Upper lobe of left lung (tissue), 6 donors: ENCODE measurements at regions not wholly inside any gene's neighbourhood (a gene's known extent, or its start where the extent isn't known, plus 50 kb on each side); places are given as distances from the start of the nearest gene placed in this dataset.

ENCODE experiments used
- ATAC-seq, 2 donors: fragments of 200-7000 bp; cut with Tn5 transposase; one replicate each; pipeline ENCODE4 v1.9.1; 2022; ENCODE audit warnings: mild to moderate bottlenecking in 2 of 2, moderate library complexity in 2 of 2; ENCODE audit not compliant: low FRiP score in 2 of 2
- DNase-seq, 2 donors: peaks; one replicate each; pipeline ENCODE4 v3.0.0-alpha.2; 2019 to 2020
- H3K27ac ChIP-seq, 4 donors: fragments of 200-600 bp; sonication (generic); one replicate each; pipeline ENCODE4 v1.5.1; 2016 to 2019
- H3K27me3 ChIP-seq, 4 donors: fragments of 200-600 bp; sonication (generic); one replicate each; pipeline ENCODE4 v1.5.1; 2017 to 2019
- H3K36me3 ChIP-seq, 4 donors: fragments of 200-600 bp; sonication (generic); one replicate each; pipeline ENCODE4 v1.5.1; 2016 to 2019
- H3K4me1 ChIP-seq, 4 donors: fragments of 200-600 bp; sonication (generic); one replicate each; pipeline ENCODE4 v1.5.1; 2018 to 2019
- H3K4me3 ChIP-seq, 4 donors: fragments of 200-600 bp; sonication (generic); one replicate each; pipeline ENCODE4 v1.5.1; 2017 to 2019; ENCODE audit warnings: mild to moderate bottlenecking in 2 of 4, moderate library complexity in 1 of 4
- H3K9me3 ChIP-seq, 4 donors: fragments of 200-600 bp; sonication (generic); one replicate each; pipeline ENCODE4 v1.5.1; 2018 to 2019
- CTCF ChIP-seq, 6 experiments: fragments of 450-650 bp in 4 of 6; fragments of 200-600 bp in 2 of 6; sonication (generic) in 2 of 6; IDR thresholded peaks; one replicate each; pipeline ENCODE4 v1.5.1; 2016 to 2019; ENCODE audit warnings: antibody characterized with exemption in 6 of 6
- EP300 ChIP-seq, 4 donors: sonication (generic); formaldehyde crosslinking; IDR thresholded peaks; one replicate each; pipeline ENCODE4 v1.5.1; 2017; ENCODE audit warnings: antibody characterized with exemption in 4 of 4, control low read depth in 2 of 4
- POLR2A ChIP-seq, 4 donors: fragments of 450-650 bp; IDR thresholded peaks; one replicate each; pipeline ENCODE4 v1.5.1; 2016 to 2017; ENCODE audit warnings: antibody characterized with exemption in 4 of 4, mild to moderate bottlenecking in 2 of 4
- POLR2AphosphoS5 ChIP-seq, 2 donors: sonication (generic); formaldehyde crosslinking; IDR thresholded peaks; one replicate each; pipeline ENCODE4 v1.5.1; 2017; ENCODE audit warnings: antibody characterized with exemption in 2 of 2
- WGBS, 2 donors: methylation state at CpG; one replicate each; pipeline ENCODE4 v1.1.5; 2017 to 2018; 5-methylcytosine and 5-hydroxymethylcytosine counted together
- donor health status: DM: no; HTN: no; CAD: no; lungs with moderate emphysema.
- donor health status: DM: no; HTN: yes; CAD: no; lungs with severe emphysema.

- WGBS, 2 donors: 59 to 70% methylated on average over 3 of the region's 3 CpGs
- H3K27me3 ChIP-seq: no peaks in the 10 kb centered on the region
- no peaks in the 10 kb centered on the region for H3K4me1 ChIP-seq
- DNase-seq (no peak), ATAC-seq (no peak)
- H3K4me3 ChIP-seq: no peak overlapping the region
- H3K9me3 ChIP-seq: no peaks in the 10 kb centered on the region
- TF ChIP-seq CTCF (IDR thresholded peaks at IDR 0.05) (no peak), POLR2AphosphoS5 (IDR thresholded peaks at IDR 0.05) (no peak), POLR2A (IDR thresholded peaks at IDR 0.05) (no peak), EP300 (IDR thresholded peaks at IDR 0.05) (no peak)
- H3K36me3 ChIP-seq: no peaks in the 10 kb centered on the region
- H3K27ac ChIP-seq: no peak overlapping the region
Measured at GRCh38 chr18:59784694-59785093, 87.5 kb upstream of the CCBE1 start.

GRCh38 chr18:59783138-59783537, 85.9 kb upstream of the CCBE1 start:
- Histone ChIP-seq H3K36me3 (no peaks in the 10 kb centered on the region), H3K4me3 (no peak overlapping the region), H3K27me3 (no peaks in the 10 kb centered on the region), H3K27ac (no peak overlapping the region), H3K9me3 (no peaks in the 10 kb centered on the region), H3K4me1 (no peaks in the 10 kb centered on the region)
- ATAC-seq: no peak
- peak in 1 of 6 experiments; percentile 12 for TF ChIP-seq CTCF (IDR thresholded peaks at IDR 0.05)
- no peak for TF ChIP-seq POLR2A (IDR thresholded peaks at IDR 0.05)
- no peak for TF ChIP-seq EP300 (IDR thresholded peaks at IDR 0.05)
- TF ChIP-seq POLR2AphosphoS5 (IDR thresholded peaks at IDR 0.05): no peak
- DNase-seq: no peak
- WGBS, 2 donors: 29 to 35% methylated on average over 5 of the region's 5 CpGs

GRCh38 chr18:59779979-59780378, 82.8 kb upstream of the CCBE1 start:
- TF ChIP-seq POLR2A (IDR thresholded peaks at IDR 0.05) (no peak), EP300 (IDR thresholded peaks at IDR 0.05) (no peak), CTCF (IDR thresholded peaks at IDR 0.05) (no peak), POLR2AphosphoS5 (IDR thresholded peaks at IDR 0.05) (no peak)
- 70 to 78% methylated on average over 2 of the region's 2 CpGs for WGBS, 2 donors
- Histone ChIP-seq H3K27me3 (no peaks in the 10 kb centered on the region), H3K27ac (no peak overlapping the region), H3K4me3 (no peak overlapping the region), H3K4me1 (no peaks in the 10 kb centered on the region), H3K36me3 (no peaks in the 10 kb centered on the region), H3K9me3 (no peaks in the 10 kb centered on the region)
- ATAC-seq (no peak), DNase-seq (no peak)

- Histone ChIP-seq H3K4me3 (no peak overlapping the region), H3K36me3 (no peaks in the 10 kb centered on the region), H3K9me3 (no peaks in the 10 kb centered on the region), H3K27me3 (no peaks in the 10 kb centered on the region), H3K4me1 (no peaks in the 10 kb centered on the region), H3K27ac (no peak overlapping the region)
- WGBS, 2 donors: 70 to 77% methylated on average over 1 of the region's 1 CpG
- DNase-seq (no peak), ATAC-seq (no peak)
- TF ChIP-seq POLR2A (IDR thresholded peaks at IDR 0.05) (no peak), CTCF (IDR thresholded peaks at IDR 0.05) (no peak)
Measured at GRCh38 chr18:59778434-59778833, 81.2 kb upstream of the CCBE1 start.

- Histone ChIP-seq H3K27ac (no peak overlapping the region), H3K36me3 (no peaks in the 10 kb centered on the region), H3K4me3 (no peak overlapping the region), H3K9me3 (no peaks in the 10 kb centered on the region), H3K4me1 (no peaks in the 10 kb centered on the region), H3K27me3 (no peaks in the 10 kb centered on the region)
- TF ChIP-seq POLR2AphosphoS5 (IDR thresholded peaks at IDR 0.05) (no peak), POLR2A (IDR thresholded peaks at IDR 0.05) (no peak), EP300 (IDR thresholded peaks at IDR 0.05) (no peak), CTCF (IDR thresholded peaks at IDR 0.05) (no peak)
- WGBS, 2 donors: 95 to 96% methylated on average over 5 of the region's 5 CpGs
- DNase-seq: no peak
- no peak for ATAC-seq
Measured at GRCh38 chr18:59777636-59778035, 80.4 kb upstream of the CCBE1 start.
